ENCODE measurements at regions not wholly inside any gene's neighbourhood (a gene's known extent, or its start where the extent isn't known, plus 50 kb on each side); places are given as distances from the start of the nearest gene placed in this dataset.
A peak's percentile ranks its signal among the peaks of the same experiment; 100 is the strongest.

- TF ChIP-seq CTCF (IDR thresholded peaks at IDR 0.05; ENCODE audit: low read length, missing control alignments) = no peak
- no peak for DNase-seq (ENCODE audit: low read depth)
- no peak overlapping the region for H3K4me3 ChIP-seq (replicated peaks; ENCODE audit: low read depth, low read length)
Observed at GRCh38 chr13:93003531-93003930, 223.1 kb upstream of the GPC6 start.

- TF ChIP-seq CTCF (IDR thresholded peaks at IDR 0.05; ENCODE audit: low read length, missing control alignments) = peak; percentile 16
- H3K4me3 ChIP-seq (replicated peaks; ENCODE audit: low read depth, low read length) = no peak overlapping the region
- DNase-seq (ENCODE audit: low read depth) = peak; percentile 26
Observed at GRCh38 chr13:93004919-93005318, 221.7 kb upstream of the GPC6 start.

DNA sequence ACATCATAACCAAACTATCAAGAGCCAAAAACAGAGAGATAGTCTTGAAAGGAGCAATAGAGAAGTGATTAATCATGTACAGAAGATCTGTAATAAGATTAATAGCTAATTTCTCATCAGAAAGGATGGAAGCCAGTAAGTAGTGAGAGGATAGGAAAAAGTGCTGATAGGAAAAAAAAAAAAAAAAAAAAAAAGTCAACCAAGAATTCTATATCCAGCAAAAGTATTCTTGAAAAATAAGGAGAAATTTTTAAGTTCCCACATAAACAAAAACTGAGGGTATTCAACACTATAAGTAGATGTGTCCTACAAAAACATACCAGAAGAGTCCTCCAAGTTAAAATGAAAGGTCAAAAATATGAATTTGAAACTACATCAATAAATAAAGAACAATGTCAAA lies 218.7 kb upstream of the GPC6 start:
- TF ChIP-seq CTCF (IDR thresholded peaks at IDR 0.05; ENCODE audit: low read length, missing control alignments) = no peak
- no peak overlapping the region for H3K4me3 ChIP-seq (replicated peaks; ENCODE audit: low read depth, low read length)
- DNase-seq (ENCODE audit: low read depth) = no peak

GRCh38 chr13:93017493-93018112 lies 209.0 kb upstream of the GPC6 start:
- no peak overlapping the region for H3K4me3 ChIP-seq (replicated peaks; ENCODE audit: low read depth, low read length)
- TF ChIP-seq CTCF (IDR thresholded peaks at IDR 0.05; ENCODE audit: low read length, missing control alignments) = no peak
- DNase-seq (ENCODE audit: low read depth) = no peak

DNA sequence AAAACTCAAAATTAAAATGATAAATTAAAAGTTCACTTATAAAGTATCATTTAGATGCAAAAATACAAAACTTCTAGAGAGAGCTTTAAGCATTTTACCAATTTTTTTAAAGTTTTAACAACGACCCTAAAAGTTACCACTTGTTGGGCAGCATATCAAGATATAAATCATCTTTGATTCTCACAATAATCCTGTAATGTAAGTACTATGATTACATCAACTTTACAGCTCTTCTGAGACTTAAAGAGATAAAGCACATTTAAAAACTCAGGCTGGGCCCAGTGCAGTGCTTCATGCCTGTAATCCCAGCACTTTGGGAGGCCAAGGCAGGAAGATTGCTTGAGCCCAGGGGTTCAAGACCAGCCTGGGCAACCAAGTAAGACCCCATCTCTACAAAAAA lies 202.7 kb upstream of the GPC6 start:
- TF ChIP-seq CTCF (IDR thresholded peaks at IDR 0.05; ENCODE audit: low read length, missing control alignments) = no peak
- no peak overlapping the region for H3K4me3 ChIP-seq (replicated peaks; ENCODE audit: low read depth, low read length)
- no peak for DNase-seq (ENCODE audit: low read depth)

DNA sequence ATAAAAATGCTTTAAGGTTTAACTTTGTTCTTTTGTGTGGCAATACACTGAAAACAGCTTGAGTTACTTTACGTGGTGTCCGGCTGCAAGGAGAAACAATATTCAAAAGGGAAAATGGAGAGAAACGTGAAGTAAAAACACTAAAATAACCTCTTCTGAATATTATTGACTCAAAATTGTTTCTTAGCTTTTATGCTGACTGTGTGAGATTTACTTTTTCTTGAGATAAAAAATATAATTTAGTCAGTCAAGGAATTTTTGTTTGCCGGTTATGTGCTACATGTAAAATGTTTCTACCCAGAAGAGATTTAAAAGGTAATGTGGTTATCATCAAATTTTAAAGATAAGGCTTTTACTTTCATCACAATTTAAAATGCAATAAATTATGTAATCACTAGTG lies 200.6 kb upstream of the GPC6 start:
- no peak for DNase-seq (ENCODE audit: low read depth)
- H3K4me3 ChIP-seq (replicated peaks; ENCODE audit: low read depth, low read length) = no peak overlapping the region
- no peak for TF ChIP-seq CTCF (IDR thresholded peaks at IDR 0.05; ENCODE audit: low read length, missing control alignments)

DNA sequence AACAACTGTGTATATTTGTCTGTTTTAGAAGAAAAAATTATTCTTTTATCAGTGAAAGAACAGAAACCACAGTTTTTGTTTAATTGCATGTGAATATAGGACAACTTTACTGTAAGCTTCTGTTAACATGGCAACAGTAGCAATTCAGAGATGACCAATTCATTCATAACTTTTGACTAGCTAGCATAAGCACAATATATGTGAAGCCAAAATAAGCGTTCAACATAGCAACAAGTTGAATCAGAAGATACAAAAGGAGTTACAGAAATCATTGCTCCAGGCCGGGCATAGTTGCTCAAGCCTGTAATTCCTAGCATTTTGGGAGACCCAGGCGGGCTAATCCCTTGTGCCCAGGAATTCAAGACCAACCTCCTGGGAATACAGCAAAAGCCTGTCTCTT lies 197.1 kb upstream of the GPC6 start:
- TF ChIP-seq CTCF (IDR thresholded peaks at IDR 0.05; ENCODE audit: low read length, missing control alignments) = no peak
- peak; percentile 41 for DNase-seq (ENCODE audit: low read depth)
- H3K4me3 ChIP-seq (replicated peaks; ENCODE audit: low read depth, low read length) = no peak overlapping the region
